GM23338 (cell line): ENCODE measurements at regions not wholly inside any gene's neighbourhood (a gene's known extent, or its start where the extent isn't known, plus 50 kb on each side); places are given as distances from the start of the nearest gene placed in this dataset.

Experiments used
- ATAC-seq: fragments of 200-7000 bp; cut with Tn5 transposase; 3 replicates; pipeline ENCODE4 v1.9.1; 2020
- DNase-seq: peaks from one replicate; pipeline ENCODE4 v3.0.0-alpha.2; 2015; ENCODE audit warnings: low spot score
- H2AFZ ChIP-seq: fragments of 200-600 bp; sonication (generic); 2 replicates; pipeline ENCODE4 v1.8.0; 2016; ENCODE audit warnings: antibody characterized with exemption, mild to moderate bottlenecking, moderate library complexity
- H3F3A ChIP-seq: fragments of 200-600 bp; sonication (generic); replicated peaks from 2 replicates; pipeline ENCODE4 v1.8.0; 2017; ENCODE audit warnings: antibody characterized with exemption, mixed run types, low read depth
- H3K27ac ChIP-seq: fragments of 200-600 bp; sonication (generic); 2 replicates; pipeline ENCODE4 v1.6.1; 2016; ENCODE audit warnings: low read depth
- H3K27me3 ChIP-seq: fragments of 200-600 bp; sonication (generic); 2 replicates; pipeline ENCODE4 v1.8.0; 2016; ENCODE audit warnings: mild to moderate bottlenecking, mixed run types, moderate library complexity; ENCODE audit not compliant: insufficient read depth
- H3K36me3 ChIP-seq: fragments of 200-600 bp; sonication (generic); 2 replicates; pipeline ENCODE4 v1.8.0; 2016; ENCODE audit warnings: mild to moderate bottlenecking; ENCODE audit not compliant: insufficient read depth
- H3K4me1 ChIP-seq: fragments of 200-600 bp; sonication (generic); 2 replicates; pipeline ENCODE4 v1.8.0; 2016; ENCODE audit warnings: mild to moderate bottlenecking, moderate library complexity; ENCODE audit not compliant: insufficient read depth
- H3K4me2 ChIP-seq: fragments of 200-600 bp; sonication (generic); 2 replicates; pipeline ENCODE4 v1.7.1; 2017; ENCODE audit warnings: mixed run types
- H3K4me3 ChIP-seq: fragments of 200-600 bp; sonication (generic); 2 replicates; pipeline ENCODE4 v1.6.1; 2016; ENCODE audit warnings: mixed run types
- H3K79me2 ChIP-seq: fragments of 200-600 bp; sonication (generic); replicated peaks from 2 replicates; pipeline ENCODE4 v1.8.0; 2017; ENCODE audit warnings: mild to moderate bottlenecking; ENCODE audit not compliant: insufficient read depth
- H3K9me2 ChIP-seq: fragments of 200-600 bp; sonication (generic); 2 replicates; pipeline ENCODE4 v1.8.0; 2017; ENCODE audit not compliant: insufficient read depth
- H4K20me1 ChIP-seq: fragments of 200-600 bp; sonication (generic); replicated peaks from 2 replicates; pipeline ENCODE4 v1.8.0; 2017; ENCODE audit warnings: mild to moderate bottlenecking; ENCODE audit not compliant: insufficient read depth
- H3K27ac Mint-ChIP-seq: 2 replicates; pipeline ENCODE4 v1.8.0; 2020; ENCODE audit warnings: inconsistent platforms, mild to moderate bottlenecking, moderate library complexity, mixed read lengths
- H3K27me3 Mint-ChIP-seq: 3 replicates; pipeline ENCODE4 v1.8.0; 2022; ENCODE audit warnings: low read depth, mild to moderate bottlenecking, moderate library complexity, mixed read lengths, inconsistent platforms; ENCODE audit not compliant: insufficient read depth, poor library complexity
- H3K36me3 Mint-ChIP-seq: 3 replicates; pipeline ENCODE4 v1.8.0; 2021; ENCODE audit warnings: low read depth, mild to moderate bottlenecking, inconsistent platforms, moderate library complexity, mixed read lengths
- H3K4me1 Mint-ChIP-seq: 3 replicates; pipeline ENCODE4 v1.8.0; 2020; ENCODE audit warnings: mild to moderate bottlenecking, inconsistent platforms, mixed read lengths
- H3K4me3 Mint-ChIP-seq: 3 replicates; pipeline ENCODE4 v1.8.0; 2021; ENCODE audit warnings: moderate library complexity, mild to moderate bottlenecking, inconsistent platforms, mixed read lengths
- H3K9me3 Mint-ChIP-seq: 3 replicates; pipeline ENCODE4 v1.8.0; 2020; ENCODE audit warnings: moderate library complexity, mild to moderate bottlenecking, inconsistent platforms, mixed read lengths
- CREB1 ChIP-seq: fragments of 250-450 bp; sonication (Bioruptor Pico); IDR thresholded peaks from 2 replicates; pipeline ENCODE4 v1.5.0; 2020; ENCODE audit warnings: low read depth, mild to moderate bottlenecking, moderate library complexity
- EZH2 ChIP-seq: fragments of 200-600 bp; sonication (generic); IDR thresholded peaks from one replicate; pipeline ENCODE4 v1.8.0; 2017; ENCODE audit warnings: antibody characterized with exemption, mild to moderate bottlenecking, low read depth; ENCODE audit not compliant: unreplicated experiment
- EZH2phosphoT487 ChIP-seq: fragments of 200-600 bp; sonication (generic); IDR thresholded peaks from one replicate; pipeline ENCODE4 v1.8.1; 2018; ENCODE audit warnings: antibody characterized with exemption; ENCODE audit not compliant: unreplicated experiment
- JUNB ChIP-seq: IDR thresholded peaks from one replicate; pipeline ENCODE4 v1.6.1; 2016; ENCODE audit warnings: antibody characterized with exemption; ENCODE audit not compliant: unreplicated experiment
- NANOG ChIP-seq: IDR thresholded peaks from 2 replicates; pipeline ENCODE4 v1.6.1; 2016; ENCODE audit warnings: antibody characterized with exemption, borderline replicate concordance
- POLR2AphosphoS5 ChIP-seq: IDR thresholded peaks from 2 replicates; pipeline ENCODE4 v1.6.1; 2016; ENCODE audit warnings: antibody characterized with exemption, low read depth
- STAT1 ChIP-seq: IDR thresholded peaks from one replicate; pipeline ENCODE4 v1.6.1; 2016; ENCODE audit warnings: antibody characterized with exemption; ENCODE audit not compliant: unreplicated experiment
- ZNF114 ChIP-seq: fragments of 250-450 bp; sonication (Bioruptor Pico); IDR thresholded peaks from 2 replicates; pipeline ENCODE4 v1.5.0; 2020; ENCODE audit warnings: mild to moderate bottlenecking, moderate library complexity
- ZNF331 ChIP-seq: fragments of 250-450 bp; sonication (Bioruptor Pico); IDR thresholded peaks from 2 replicates; pipeline ENCODE4 v1.5.0; 2020; ENCODE audit warnings: low read depth, mild to moderate bottlenecking, moderate library complexity
- TF ChIP-seq, protein P1 (sequence below): IDR thresholded peaks from 2 replicates; pipeline ENCODE4 v1.6.1; 2016; ENCODE audit warnings: antibody characterized with exemption
- TF ChIP-seq, protein P2 (sequence below): fragments of 250-450 bp; sonication (Bioruptor Pico); IDR thresholded peaks from 2 replicates; pipeline ENCODE4 v1.5.0; 2020; ENCODE audit warnings: mild to moderate bottlenecking, moderate library complexity
- TF ChIP-seq, protein P3 (sequence below): IDR thresholded peaks from one replicate; pipeline ENCODE4 v1.6.1; 2018; ENCODE audit warnings: antibody characterized with exemption; ENCODE audit not compliant: unreplicated experiment
- TF ChIP-seq, protein P4 (sequence below), 2 experiments: fragments of 200-600 bp in 1 of 2; sonication (generic) in 1 of 2; conservative IDR thresholded peaks; 2 replicates each; pipeline versions ENCODE4 v1.5.1 to v1.6.1; 2016 to 2017; ENCODE audit warnings: antibody characterized with exemption in 2 of 2, low read depth in 2 of 2, mild to moderate bottlenecking in 2 of 2, moderate library complexity in 1 of 2

DNA sequence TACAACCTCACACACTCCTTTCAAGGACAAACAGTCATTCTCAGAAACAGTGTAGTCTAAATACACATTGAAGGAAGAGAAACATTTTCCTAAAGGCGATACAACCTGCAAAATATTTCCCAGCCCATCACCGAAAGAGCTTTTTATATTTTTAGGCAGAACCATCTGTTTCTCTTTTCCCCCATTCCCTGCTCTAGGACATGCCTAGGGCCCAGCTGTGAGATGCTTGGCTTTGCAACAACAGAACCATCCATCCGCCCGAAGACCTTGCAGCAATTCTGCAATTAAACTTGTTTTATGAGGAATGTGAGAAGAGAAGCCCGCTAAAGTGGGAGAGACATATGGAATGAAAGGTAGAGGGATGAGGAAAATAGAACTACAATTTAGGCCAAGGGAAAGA, 105.6 kb upstream of the RFX8 start:
- Histone ChIP-seq H3K4me2 (no peak overlapping the region), H3K27ac (no peak overlapping the region), H3F3A (no peaks in the 10 kb centered on the region), H2AFZ (no peak overlapping the region), H3K79me2 (no peaks in the 10 kb centered on the region), H3K36me3 (no peaks in the 10 kb centered on the region), H4K20me1 (no peaks in the 10 kb centered on the region), H3K27me3 (no peaks in the 10 kb centered on the region), H3K4me3 (no peak overlapping the region), H3K9me2 (no peaks in the 10 kb centered on the region), H3K4me1 (no peaks in the 10 kb centered on the region)
- H3K36me3 Mint-ChIP-seq, result no peaks in the 10 kb centered on the region
- peaks cover 1% of the 10 kb centered on the region for H3K27me3 Mint-ChIP-seq
- no peak for ATAC-seq
- TF ChIP-seq, protein P1, sequence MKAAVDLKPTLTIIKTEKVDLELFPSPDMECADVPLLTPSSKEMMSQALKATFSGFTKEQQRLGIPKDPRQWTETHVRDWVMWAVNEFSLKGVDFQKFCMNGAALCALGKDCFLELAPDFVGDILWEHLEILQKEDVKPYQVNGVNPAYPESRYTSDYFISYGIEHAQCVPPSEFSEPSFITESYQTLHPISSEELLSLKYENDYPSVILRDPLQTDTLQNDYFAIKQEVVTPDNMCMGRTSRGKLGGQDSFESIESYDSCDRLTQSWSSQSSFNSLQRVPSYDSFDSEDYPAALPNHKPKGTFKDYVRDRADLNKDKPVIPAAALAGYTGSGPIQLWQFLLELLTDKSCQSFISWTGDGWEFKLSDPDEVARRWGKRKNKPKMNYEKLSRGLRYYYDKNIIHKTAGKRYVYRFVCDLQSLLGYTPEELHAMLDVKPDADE, result no peak
- TF ChIP-seq, protein P2, sequence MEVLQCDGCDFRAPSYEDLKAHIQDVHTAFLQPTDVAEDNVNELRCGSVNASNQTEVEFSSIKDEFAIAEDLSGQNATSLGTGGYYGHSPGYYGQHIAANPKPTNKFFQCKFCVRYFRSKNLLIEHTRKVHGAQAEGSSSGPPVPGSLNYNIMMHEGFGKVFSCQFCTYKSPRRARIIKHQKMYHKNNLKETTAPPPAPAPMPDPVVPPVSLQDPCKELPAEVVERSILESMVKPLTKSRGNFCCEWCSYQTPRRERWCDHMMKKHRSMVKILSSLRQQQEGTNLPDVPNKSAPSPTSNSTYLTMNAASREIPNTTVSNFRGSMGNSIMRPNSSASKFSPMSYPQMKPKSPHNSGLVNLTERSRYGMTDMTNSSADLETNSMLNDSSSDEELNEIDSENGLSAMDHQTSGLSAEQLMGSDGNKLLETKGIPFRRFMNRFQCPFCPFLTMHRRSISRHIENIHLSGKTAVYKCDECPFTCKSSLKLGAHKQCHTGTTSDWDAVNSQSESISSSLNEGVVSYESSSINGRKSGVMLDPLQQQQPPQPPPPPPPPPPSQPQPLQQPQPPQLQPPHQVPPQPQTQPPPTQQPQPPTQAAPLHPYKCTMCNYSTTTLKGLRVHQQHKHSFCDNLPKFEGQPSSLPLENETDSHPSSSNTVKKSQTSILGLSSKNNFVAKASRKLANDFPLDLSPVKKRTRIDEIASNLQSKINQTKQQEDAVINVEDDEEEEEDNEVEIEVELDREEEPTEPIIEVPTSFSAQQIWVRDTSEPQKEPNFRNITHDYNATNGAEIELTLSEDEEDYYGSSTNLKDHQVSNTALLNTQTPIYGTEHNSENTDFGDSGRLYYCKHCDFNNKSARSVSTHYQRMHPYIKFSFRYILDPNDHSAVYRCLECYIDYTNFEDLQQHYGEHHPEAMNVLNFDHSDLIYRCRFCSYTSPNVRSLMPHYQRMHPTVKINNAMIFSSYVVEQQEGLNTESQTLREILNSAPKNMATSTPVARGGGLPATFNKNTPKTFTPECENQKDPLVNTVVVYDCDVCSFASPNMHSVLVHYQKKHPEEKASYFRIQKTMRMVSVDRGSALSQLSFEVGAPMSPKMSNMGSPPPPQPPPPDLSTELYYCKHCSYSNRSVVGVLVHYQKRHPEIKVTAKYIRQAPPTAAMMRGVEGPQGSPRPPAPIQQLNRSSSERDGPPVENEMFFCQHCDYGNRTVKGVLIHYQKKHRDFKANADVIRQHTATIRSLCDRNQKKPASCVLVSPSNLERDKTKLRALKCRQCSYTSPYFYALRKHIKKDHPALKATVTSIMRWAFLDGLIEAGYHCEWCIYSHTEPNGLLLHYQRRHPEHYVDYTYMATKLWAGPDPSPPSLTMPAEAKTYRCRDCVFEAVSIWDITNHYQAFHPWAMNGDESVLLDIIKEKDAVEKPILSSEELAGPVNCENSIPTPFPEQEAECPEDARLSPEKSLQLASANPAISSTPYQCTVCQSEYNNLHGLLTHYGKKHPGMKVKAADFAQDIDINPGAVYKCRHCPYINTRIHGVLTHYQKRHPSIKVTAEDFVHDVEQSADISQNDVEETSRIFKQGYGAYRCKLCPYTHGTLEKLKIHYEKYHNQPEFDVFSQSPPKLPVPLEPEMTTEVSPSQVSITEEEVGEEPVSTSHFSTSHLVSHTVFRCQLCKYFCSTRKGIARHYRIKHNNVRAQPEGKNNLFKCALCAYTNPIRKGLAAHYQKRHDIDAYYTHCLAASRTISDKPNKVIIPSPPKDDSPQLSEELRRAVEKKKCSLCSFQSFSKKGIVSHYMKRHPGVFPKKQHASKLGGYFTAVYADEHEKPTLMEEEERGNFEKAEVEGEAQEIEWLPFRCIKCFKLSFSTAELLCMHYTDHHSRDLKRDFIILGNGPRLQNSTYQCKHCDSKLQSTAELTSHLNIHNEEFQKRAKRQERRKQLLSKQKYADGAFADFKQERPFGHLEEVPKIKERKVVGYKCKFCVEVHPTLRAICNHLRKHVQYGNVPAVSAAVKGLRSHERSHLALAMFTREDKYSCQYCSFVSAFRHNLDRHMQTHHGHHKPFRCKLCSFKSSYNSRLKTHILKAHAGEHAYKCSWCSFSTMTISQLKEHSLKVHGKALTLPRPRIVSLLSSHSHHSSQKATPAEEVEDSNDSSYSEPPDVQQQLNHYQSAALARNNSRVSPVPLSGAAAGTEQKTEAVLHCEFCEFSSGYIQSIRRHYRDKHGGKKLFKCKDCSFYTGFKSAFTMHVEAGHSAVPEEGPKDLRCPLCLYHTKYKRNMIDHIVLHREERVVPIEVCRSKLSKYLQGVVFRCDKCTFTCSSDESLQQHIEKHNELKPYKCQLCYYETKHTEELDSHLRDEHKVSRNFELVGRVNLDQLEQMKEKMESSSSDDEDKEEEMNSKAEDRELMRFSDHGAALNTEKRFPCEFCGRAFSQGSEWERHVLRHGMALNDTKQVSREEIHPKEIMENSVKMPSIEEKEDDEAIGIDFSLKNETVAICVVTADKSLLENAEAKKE (CRISPR knock-in tag), result no peak
- TF ChIP-seq STAT1 (no peak), NANOG (no peak), EZH2phosphoT487 (no peak), JUNB (no peak), EZH2 (no peak), ZNF331 (CRISPR knock-in tag) (no peak), POLR2AphosphoS5 (no peak), ZNF114 (CRISPR knock-in tag) (no peak), CREB1 (CRISPR knock-in tag) (no peak)
- TF ChIP-seq, protein P3, sequence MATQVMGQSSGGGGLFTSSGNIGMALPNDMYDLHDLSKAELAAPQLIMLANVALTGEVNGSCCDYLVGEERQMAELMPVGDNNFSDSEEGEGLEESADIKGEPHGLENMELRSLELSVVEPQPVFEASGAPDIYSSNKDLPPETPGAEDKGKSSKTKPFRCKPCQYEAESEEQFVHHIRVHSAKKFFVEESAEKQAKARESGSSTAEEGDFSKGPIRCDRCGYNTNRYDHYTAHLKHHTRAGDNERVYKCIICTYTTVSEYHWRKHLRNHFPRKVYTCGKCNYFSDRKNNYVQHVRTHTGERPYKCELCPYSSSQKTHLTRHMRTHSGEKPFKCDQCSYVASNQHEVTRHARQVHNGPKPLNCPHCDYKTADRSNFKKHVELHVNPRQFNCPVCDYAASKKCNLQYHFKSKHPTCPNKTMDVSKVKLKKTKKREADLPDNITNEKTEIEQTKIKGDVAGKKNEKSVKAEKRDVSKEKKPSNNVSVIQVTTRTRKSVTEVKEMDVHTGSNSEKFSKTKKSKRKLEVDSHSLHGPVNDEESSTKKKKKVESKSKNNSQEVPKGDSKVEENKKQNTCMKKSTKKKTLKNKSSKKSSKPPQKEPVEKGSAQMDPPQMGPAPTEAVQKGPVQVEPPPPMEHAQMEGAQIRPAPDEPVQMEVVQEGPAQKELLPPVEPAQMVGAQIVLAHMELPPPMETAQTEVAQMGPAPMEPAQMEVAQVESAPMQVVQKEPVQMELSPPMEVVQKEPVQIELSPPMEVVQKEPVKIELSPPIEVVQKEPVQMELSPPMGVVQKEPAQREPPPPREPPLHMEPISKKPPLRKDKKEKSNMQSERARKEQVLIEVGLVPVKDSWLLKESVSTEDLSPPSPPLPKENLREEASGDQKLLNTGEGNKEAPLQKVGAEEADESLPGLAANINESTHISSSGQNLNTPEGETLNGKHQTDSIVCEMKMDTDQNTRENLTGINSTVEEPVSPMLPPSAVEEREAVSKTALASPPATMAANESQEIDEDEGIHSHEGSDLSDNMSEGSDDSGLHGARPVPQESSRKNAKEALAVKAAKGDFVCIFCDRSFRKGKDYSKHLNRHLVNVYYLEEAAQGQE, result no peak
- TF ChIP-seq, protein P4, sequence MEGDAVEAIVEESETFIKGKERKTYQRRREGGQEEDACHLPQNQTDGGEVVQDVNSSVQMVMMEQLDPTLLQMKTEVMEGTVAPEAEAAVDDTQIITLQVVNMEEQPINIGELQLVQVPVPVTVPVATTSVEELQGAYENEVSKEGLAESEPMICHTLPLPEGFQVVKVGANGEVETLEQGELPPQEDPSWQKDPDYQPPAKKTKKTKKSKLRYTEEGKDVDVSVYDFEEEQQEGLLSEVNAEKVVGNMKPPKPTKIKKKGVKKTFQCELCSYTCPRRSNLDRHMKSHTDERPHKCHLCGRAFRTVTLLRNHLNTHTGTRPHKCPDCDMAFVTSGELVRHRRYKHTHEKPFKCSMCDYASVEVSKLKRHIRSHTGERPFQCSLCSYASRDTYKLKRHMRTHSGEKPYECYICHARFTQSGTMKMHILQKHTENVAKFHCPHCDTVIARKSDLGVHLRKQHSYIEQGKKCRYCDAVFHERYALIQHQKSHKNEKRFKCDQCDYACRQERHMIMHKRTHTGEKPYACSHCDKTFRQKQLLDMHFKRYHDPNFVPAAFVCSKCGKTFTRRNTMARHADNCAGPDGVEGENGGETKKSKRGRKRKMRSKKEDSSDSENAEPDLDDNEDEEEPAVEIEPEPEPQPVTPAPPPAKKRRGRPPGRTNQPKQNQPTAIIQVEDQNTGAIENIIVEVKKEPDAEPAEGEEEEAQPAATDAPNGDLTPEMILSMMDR (conservative IDR thresholded peaks at IDR 0.05; ENCODE audit: low read depth in 2 of 2), result no peak
- H3K27ac Mint-ChIP-seq, result no peak overlapping the region
- no peak for DNase-seq
- no peaks in the 10 kb centered on the region for H3K4me1 Mint-ChIP-seq
- H3K9me3 Mint-ChIP-seq, result no peaks in the 10 kb centered on the region; the same call in 2 of the 3 replicates
- H3K4me3 Mint-ChIP-seq, result no peak overlapping the region
